H9 (cell line): ENCODE measurements at regions not wholly inside any gene's neighbourhood (a gene's known extent, or its start where the extent isn't known, plus 50 kb on each side); places are given as distances from the start of the nearest gene placed in this dataset.

Experiments used
- DNase-seq: peaks from one replicate; pipeline ENCODE4 v3.0.0-alpha.2; 2017
- H2AFZ ChIP-seq: one replicate; pipeline ENCODE4 v1.6.1; 2013; ENCODE audit warnings: mild to moderate bottlenecking, low read length, control low read depth, moderate library complexity
- H2AK5ac ChIP-seq: 2 replicates; pipeline ENCODE4 v1.6.1; 2013; ENCODE audit warnings: low read length, control low read depth, mixed read lengths; ENCODE audit not compliant: insufficient read length
- H2BK120ac ChIP-seq: one replicate; pipeline ENCODE4 v1.6.1; 2013; ENCODE audit warnings: low read depth, mild to moderate bottlenecking, low read length, control low read depth, inconsistent platforms; ENCODE audit not compliant: poor library complexity, severe bottlenecking
- H2BK12ac ChIP-seq: 2 replicates; pipeline ENCODE4 v1.6.1; 2013; ENCODE audit warnings: low read length, control low read depth, mixed read lengths, low read depth; ENCODE audit not compliant: insufficient read length
- H2BK15ac ChIP-seq: 2 replicates; pipeline ENCODE4 v1.6.1; 2013; ENCODE audit warnings: low read depth, low read length, control low read depth
- H2BK20ac ChIP-seq: one replicate; pipeline ENCODE4 v1.6.1; 2013; ENCODE audit warnings: low read depth, mild to moderate bottlenecking, low read length, control low read depth, inconsistent platforms; ENCODE audit not compliant: poor library complexity, severe bottlenecking
- H2BK5ac ChIP-seq: 2 replicates; pipeline ENCODE4 v1.6.1; 2013; ENCODE audit warnings: low read length, control low read depth, mixed read lengths; ENCODE audit not compliant: insufficient read length
- H3K14ac ChIP-seq: 2 replicates; pipeline ENCODE4 v1.6.1; 2013; ENCODE audit warnings: low read length, control low read depth; ENCODE audit not compliant: insufficient read depth
- H3K18ac ChIP-seq: 2 replicates; pipeline ENCODE4 v1.6.1; 2013; ENCODE audit warnings: low read depth, mild to moderate bottlenecking, mixed read lengths, low read length, control low read depth; ENCODE audit not compliant: insufficient read length
- H3K23ac ChIP-seq: 2 replicates; pipeline ENCODE4 v1.6.1; 2013; ENCODE audit warnings: low read length, control low read depth, mixed read lengths, low read depth; ENCODE audit not compliant: insufficient read length
- H3K23me2 ChIP-seq: 2 replicates; pipeline ENCODE4 v1.6.1; 2013; ENCODE audit warnings: low read depth, mild to moderate bottlenecking, mixed read lengths, low read length, control low read depth; ENCODE audit not compliant: insufficient read length, poor library complexity, severe bottlenecking
- H3K27ac ChIP-seq: 2 replicates; pipeline ENCODE4 v1.5.1; 2013; ENCODE audit warnings: low read length, control low read depth, mixed read lengths, low read depth; ENCODE audit not compliant: insufficient read length
- H3K27me3 ChIP-seq: 2 replicates; pipeline ENCODE4 v1.6.1; 2013; ENCODE audit warnings: low read length, control low read depth, inconsistent platforms; ENCODE audit not compliant: insufficient read depth
- H3K4ac ChIP-seq: 2 replicates; pipeline ENCODE4 v1.6.1; 2013; ENCODE audit warnings: low read depth, mild to moderate bottlenecking, control low read depth, inconsistent platforms, low read length, moderate library complexity
- H3K4me1 ChIP-seq: 2 replicates; pipeline ENCODE4 v1.6.1; 2013; ENCODE audit warnings: low read length, control low read depth, inconsistent platforms; ENCODE audit not compliant: insufficient read depth
- H3K4me2 ChIP-seq: 2 replicates; pipeline ENCODE4 v1.6.1; 2013; ENCODE audit warnings: low read length, control low read depth, mixed read lengths; ENCODE audit not compliant: insufficient read length, insufficient read depth
- H3K56ac ChIP-seq: 2 replicates; pipeline ENCODE4 v1.6.1; 2013; ENCODE audit warnings: low read depth, mild to moderate bottlenecking, mixed read lengths, low read length, control low read depth; ENCODE audit not compliant: insufficient read length
- H3K79me1 ChIP-seq: 2 replicates; pipeline ENCODE4 v1.6.1; 2013; ENCODE audit warnings: low read depth, mild to moderate bottlenecking, moderate library complexity, low read length, control low read depth, inconsistent platforms; ENCODE audit not compliant: insufficient read depth, poor library complexity, severe bottlenecking
- H3K79me2 ChIP-seq: 2 replicates; pipeline ENCODE4 v1.6.1; 2013; ENCODE audit warnings: low read length, control low read depth, inconsistent platforms; ENCODE audit not compliant: insufficient read depth
- H3K9ac ChIP-seq: 2 replicates; pipeline ENCODE4 v1.6.1; 2013; ENCODE audit warnings: low read length, control low read depth, mixed read lengths; ENCODE audit not compliant: insufficient read length; ENCODE audit errors: extremely low read depth
- H3K9me3 ChIP-seq: one replicate; pipeline ENCODE4 v1.6.1; 2013; ENCODE audit warnings: low read depth, low read length, inconsistent platforms; ENCODE audit not compliant: control insufficient read depth
- H3T11ph ChIP-seq: one replicate; pipeline ENCODE4 v1.6.1; 2013; ENCODE audit warnings: mild to moderate bottlenecking, low read length, control low read depth, inconsistent platforms
- H4K20me1 ChIP-seq: one replicate; pipeline ENCODE4 v1.6.1; 2013; ENCODE audit not compliant: control insufficient read depth, insufficient read length, insufficient read depth
- H4K5ac ChIP-seq: 2 replicates; pipeline ENCODE4 v1.6.1; 2013; ENCODE audit warnings: low read depth, mild to moderate bottlenecking, mixed read lengths, low read length, control low read depth; ENCODE audit not compliant: insufficient read length
- H4K8ac ChIP-seq: replicated peaks from 2 replicates; pipeline ENCODE4 v1.6.1; 2013; ENCODE audit warnings: low read length, control low read depth, mixed read lengths, low read depth; ENCODE audit not compliant: insufficient read length
- H4K91ac ChIP-seq: 2 replicates; pipeline ENCODE4 v1.6.1; 2013; ENCODE audit warnings: low read depth, mild to moderate bottlenecking, moderate library complexity, mixed read lengths, low read length, control low read depth; ENCODE audit not compliant: insufficient read length
- H3K27ac Mint-ChIP-seq, 3 experiments: 2 replicates in 2 of 3; 3 replicates in 1 of 3; pipeline ENCODE4 v1.8.0; 2020 to 2021; ENCODE audit warnings: mixed read lengths in 3 of 3, mild to moderate bottlenecking in 1 of 3, moderate library complexity in 1 of 3
- H3K27me3 Mint-ChIP-seq: 2 replicates; pipeline ENCODE4 v1.8.0; 2021; ENCODE audit warnings: low read depth, mild to moderate bottlenecking, moderate library complexity, mixed read lengths
- H3K36me3 Mint-ChIP-seq, 3 experiments: 2 replicates in 2 of 3; 3 replicates in 1 of 3; pipeline ENCODE4 v1.8.0; 2020 to 2021; ENCODE audit warnings: low read depth in 3 of 3, mixed read lengths in 3 of 3; ENCODE audit not compliant: insufficient read depth in 1 of 3
- H3K4me1 Mint-ChIP-seq, 2 experiments: 2 replicates each; pipeline ENCODE4 v1.8.0; 2020; ENCODE audit warnings: mixed read lengths in 2 of 2
- H3K4me3 Mint-ChIP-seq, 2 experiments: 2 replicates in 1 of 2; 3 replicates in 1 of 2; pipeline ENCODE4 v1.8.0; 2020 to 2021; ENCODE audit warnings: mild to moderate bottlenecking in 2 of 2, mixed read lengths in 2 of 2, moderate library complexity in 1 of 2
- H3K9me3 Mint-ChIP-seq, 2 experiments: 2 replicates in 1 of 2; 3 replicates in 1 of 2; pipeline ENCODE4 v1.8.0; 2020; ENCODE audit warnings: mild to moderate bottlenecking in 2 of 2, mixed read lengths in 2 of 2, moderate library complexity in 1 of 2
- WGBS: extraction: QIAGEN DNeasy Blood & Tissue Kit; methylation state at CpG from one replicate; pipeline ENCODE4 v1.1.7; 2013; ENCODE audit warnings: missing lambda C conversion rate, low lambda C conversion rate, mixed read lengths; ENCODE audit not compliant: insufficient read length; ENCODE audit errors: extremely low coverage; 5-methylcytosine and 5-hydroxymethylcytosine counted together
- TF ChIP-seq, protein P1 (sequence below): fragments of 200-600 bp; sonication (generic); conservative IDR thresholded peaks from 3 replicates; pipeline ENCODE4 v1.8.0; 2021; ENCODE audit warnings: antibody characterized with exemption, mild to moderate bottlenecking

DNA sequence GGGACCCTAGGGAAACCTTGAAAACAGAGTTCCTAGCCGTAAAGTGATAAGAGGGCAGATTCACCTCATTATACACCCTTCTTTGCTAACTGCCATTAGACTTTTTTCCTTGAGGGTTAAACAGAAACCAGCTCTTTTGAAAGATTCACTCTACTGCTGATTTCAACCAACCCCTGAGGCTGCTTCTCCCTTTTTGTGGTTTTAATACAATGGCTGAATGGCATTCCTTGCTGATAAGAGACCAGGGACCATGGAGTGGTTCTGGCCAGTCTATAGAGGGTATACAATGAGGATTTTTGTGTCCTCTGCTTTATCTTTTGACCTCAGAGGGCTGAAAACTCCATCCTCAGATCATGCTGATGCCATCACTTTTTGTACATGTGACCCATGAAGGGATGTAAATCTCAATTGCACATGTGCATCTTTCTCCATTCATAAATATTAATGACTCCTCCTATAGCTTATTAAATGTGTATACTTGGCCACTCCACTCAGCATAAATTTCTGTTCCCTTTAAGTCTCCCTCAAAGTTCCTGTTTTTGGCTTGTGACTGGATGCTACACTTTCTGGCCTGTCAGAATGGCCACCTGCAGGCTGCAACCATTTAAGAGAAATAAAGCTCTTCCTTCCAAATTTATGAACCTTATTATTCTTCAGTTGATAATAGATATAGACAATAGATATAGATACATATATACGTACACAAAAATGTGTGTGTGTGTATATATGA, 233.8 kb upstream of the SEL1L start:
- Histone ChIP-seq H2BK20ac (no peak overlapping the region), H3K18ac (no peak overlapping the region), H3T11ph (no peak overlapping the region), H3K79me1 (no peaks in the 10 kb centered on the region), H2BK15ac (no peak overlapping the region), H4K8ac (no peak overlapping the region), H4K5ac (no peak overlapping the region), H3K27ac (no peak overlapping the region), H3K9me3 (no peaks in the 10 kb centered on the region), H3K4me1 (no peaks in the 10 kb centered on the region), H3K56ac (no peak overlapping the region), H3K4me2 (no peak overlapping the region), H2AK5ac (no peak overlapping the region), H2BK5ac (no peak overlapping the region), H3K4ac (no peak overlapping the region), H2BK120ac (no peak overlapping the region), H3K27me3 (no peaks in the 10 kb centered on the region), H2AFZ (no peak overlapping the region), H2BK12ac (no peak overlapping the region), H4K91ac (no peak overlapping the region), H3K9ac (no peak overlapping the region), H3K23me2 (no peaks in the 10 kb centered on the region), H4K20me1 (no peaks in the 10 kb centered on the region), H3K14ac (no peak overlapping the region), H3K23ac (no peak overlapping the region), H3K79me2 (no peaks in the 10 kb centered on the region)
- no CpG with 5 or more reads among the region's 2 CpGs for WGBS
- Mint-ChIP-seq H3K4me3 (no peak overlapping the region), H3K27me3 (no peaks in the 10 kb centered on the region), H3K36me3 (no peaks in the 10 kb centered on the region), H3K4me1 (no peaks in the 10 kb centered on the region), H3K9me3 (no peaks in the 10 kb centered on the region), H3K27ac (no peak overlapping the region)
- TF ChIP-seq, protein P1, sequence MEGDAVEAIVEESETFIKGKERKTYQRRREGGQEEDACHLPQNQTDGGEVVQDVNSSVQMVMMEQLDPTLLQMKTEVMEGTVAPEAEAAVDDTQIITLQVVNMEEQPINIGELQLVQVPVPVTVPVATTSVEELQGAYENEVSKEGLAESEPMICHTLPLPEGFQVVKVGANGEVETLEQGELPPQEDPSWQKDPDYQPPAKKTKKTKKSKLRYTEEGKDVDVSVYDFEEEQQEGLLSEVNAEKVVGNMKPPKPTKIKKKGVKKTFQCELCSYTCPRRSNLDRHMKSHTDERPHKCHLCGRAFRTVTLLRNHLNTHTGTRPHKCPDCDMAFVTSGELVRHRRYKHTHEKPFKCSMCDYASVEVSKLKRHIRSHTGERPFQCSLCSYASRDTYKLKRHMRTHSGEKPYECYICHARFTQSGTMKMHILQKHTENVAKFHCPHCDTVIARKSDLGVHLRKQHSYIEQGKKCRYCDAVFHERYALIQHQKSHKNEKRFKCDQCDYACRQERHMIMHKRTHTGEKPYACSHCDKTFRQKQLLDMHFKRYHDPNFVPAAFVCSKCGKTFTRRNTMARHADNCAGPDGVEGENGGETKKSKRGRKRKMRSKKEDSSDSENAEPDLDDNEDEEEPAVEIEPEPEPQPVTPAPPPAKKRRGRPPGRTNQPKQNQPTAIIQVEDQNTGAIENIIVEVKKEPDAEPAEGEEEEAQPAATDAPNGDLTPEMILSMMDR: no peak
- no peak for DNase-seq
